GM23338 (cell line): ENCODE measurements at regions not wholly inside any gene's neighbourhood (a gene's known extent, or its start where the extent isn't known, plus 50 kb on each side); places are given as distances from the start of the nearest gene placed in this dataset.

ENCODE experiments used
- ATAC-seq: fragments of 200-7000 bp; cut with Tn5 transposase; 3 replicates; pipeline ENCODE4 v1.9.1; 2020
- DNase-seq: peaks from one replicate; pipeline ENCODE4 v3.0.0-alpha.2; 2015; ENCODE audit warnings: low spot score
- H2AFZ ChIP-seq: fragments of 200-600 bp; sonication (generic); 2 replicates; pipeline ENCODE4 v1.8.0; 2016; ENCODE audit warnings: antibody characterized with exemption, mild to moderate bottlenecking, moderate library complexity
- H3F3A ChIP-seq: fragments of 200-600 bp; sonication (generic); replicated peaks from 2 replicates; pipeline ENCODE4 v1.8.0; 2017; ENCODE audit warnings: antibody characterized with exemption, mixed run types, low read depth
- H3K27ac ChIP-seq: fragments of 200-600 bp; sonication (generic); 2 replicates; pipeline ENCODE4 v1.6.1; 2016; ENCODE audit warnings: low read depth
- H3K27me3 ChIP-seq: fragments of 200-600 bp; sonication (generic); 2 replicates; pipeline ENCODE4 v1.8.0; 2016; ENCODE audit warnings: mild to moderate bottlenecking, mixed run types, moderate library complexity; ENCODE audit not compliant: insufficient read depth
- H3K36me3 ChIP-seq: fragments of 200-600 bp; sonication (generic); 2 replicates; pipeline ENCODE4 v1.8.0; 2016; ENCODE audit warnings: mild to moderate bottlenecking; ENCODE audit not compliant: insufficient read depth
- H3K4me1 ChIP-seq: fragments of 200-600 bp; sonication (generic); 2 replicates; pipeline ENCODE4 v1.8.0; 2016; ENCODE audit warnings: mild to moderate bottlenecking, moderate library complexity; ENCODE audit not compliant: insufficient read depth
- H3K4me2 ChIP-seq: fragments of 200-600 bp; sonication (generic); 2 replicates; pipeline ENCODE4 v1.7.1; 2017; ENCODE audit warnings: mixed run types
- H3K4me3 ChIP-seq: fragments of 200-600 bp; sonication (generic); 2 replicates; pipeline ENCODE4 v1.6.1; 2016; ENCODE audit warnings: mixed run types
- H3K79me2 ChIP-seq: fragments of 200-600 bp; sonication (generic); replicated peaks from 2 replicates; pipeline ENCODE4 v1.8.0; 2017; ENCODE audit warnings: mild to moderate bottlenecking; ENCODE audit not compliant: insufficient read depth
- H3K9me2 ChIP-seq: fragments of 200-600 bp; sonication (generic); 2 replicates; pipeline ENCODE4 v1.8.0; 2017; ENCODE audit not compliant: insufficient read depth
- H4K20me1 ChIP-seq: fragments of 200-600 bp; sonication (generic); replicated peaks from 2 replicates; pipeline ENCODE4 v1.8.0; 2017; ENCODE audit warnings: mild to moderate bottlenecking; ENCODE audit not compliant: insufficient read depth
- H3K27ac Mint-ChIP-seq: 2 replicates; pipeline ENCODE4 v1.8.0; 2020; ENCODE audit warnings: inconsistent platforms, mild to moderate bottlenecking, moderate library complexity, mixed read lengths
- H3K27me3 Mint-ChIP-seq: 3 replicates; pipeline ENCODE4 v1.8.0; 2022; ENCODE audit warnings: low read depth, mild to moderate bottlenecking, moderate library complexity, mixed read lengths, inconsistent platforms; ENCODE audit not compliant: insufficient read depth, poor library complexity
- H3K36me3 Mint-ChIP-seq: 3 replicates; pipeline ENCODE4 v1.8.0; 2021; ENCODE audit warnings: low read depth, mild to moderate bottlenecking, inconsistent platforms, moderate library complexity, mixed read lengths
- H3K4me1 Mint-ChIP-seq: 3 replicates; pipeline ENCODE4 v1.8.0; 2020; ENCODE audit warnings: mild to moderate bottlenecking, inconsistent platforms, mixed read lengths
- H3K4me3 Mint-ChIP-seq: 3 replicates; pipeline ENCODE4 v1.8.0; 2021; ENCODE audit warnings: moderate library complexity, mild to moderate bottlenecking, inconsistent platforms, mixed read lengths
- H3K9me3 Mint-ChIP-seq: 3 replicates; pipeline ENCODE4 v1.8.0; 2020; ENCODE audit warnings: moderate library complexity, mild to moderate bottlenecking, inconsistent platforms, mixed read lengths
- CREB1 ChIP-seq: fragments of 250-450 bp; sonication (Bioruptor Pico); IDR thresholded peaks from 2 replicates; pipeline ENCODE4 v1.5.0; 2020; ENCODE audit warnings: low read depth, mild to moderate bottlenecking, moderate library complexity
- EZH2 ChIP-seq: fragments of 200-600 bp; sonication (generic); IDR thresholded peaks from one replicate; pipeline ENCODE4 v1.8.0; 2017; ENCODE audit warnings: antibody characterized with exemption, mild to moderate bottlenecking, low read depth; ENCODE audit not compliant: unreplicated experiment
- NANOG ChIP-seq: IDR thresholded peaks from 2 replicates; pipeline ENCODE4 v1.6.1; 2016; ENCODE audit warnings: antibody characterized with exemption, borderline replicate concordance
- STAT1 ChIP-seq: IDR thresholded peaks from one replicate; pipeline ENCODE4 v1.6.1; 2016; ENCODE audit warnings: antibody characterized with exemption; ENCODE audit not compliant: unreplicated experiment
- ZNF114 ChIP-seq: fragments of 250-450 bp; sonication (Bioruptor Pico); IDR thresholded peaks from 2 replicates; pipeline ENCODE4 v1.5.0; 2020; ENCODE audit warnings: mild to moderate bottlenecking, moderate library complexity
- ZNF331 ChIP-seq: fragments of 250-450 bp; sonication (Bioruptor Pico); IDR thresholded peaks from 2 replicates; pipeline ENCODE4 v1.5.0; 2020; ENCODE audit warnings: low read depth, mild to moderate bottlenecking, moderate library complexity
- TF ChIP-seq, protein P1 (sequence below): IDR thresholded peaks from one replicate; pipeline ENCODE4 v1.6.1; 2018; ENCODE audit warnings: antibody characterized with exemption; ENCODE audit not compliant: unreplicated experiment
- TF ChIP-seq, protein P2 (sequence below): IDR thresholded peaks from 2 replicates; pipeline ENCODE4 v1.6.1; 2016; ENCODE audit warnings: antibody characterized with exemption
- TF ChIP-seq, protein P3 (sequence below), 2 experiments: fragments of 200-600 bp in 1 of 2; sonication (generic) in 1 of 2; conservative IDR thresholded peaks; 2 replicates each; pipeline versions ENCODE4 v1.5.1 to v1.6.1; 2016 to 2017; ENCODE audit warnings: antibody characterized with exemption in 2 of 2, low read depth in 2 of 2, mild to moderate bottlenecking in 2 of 2, moderate library complexity in 1 of 2

- TF ChIP-seq, protein P1, sequence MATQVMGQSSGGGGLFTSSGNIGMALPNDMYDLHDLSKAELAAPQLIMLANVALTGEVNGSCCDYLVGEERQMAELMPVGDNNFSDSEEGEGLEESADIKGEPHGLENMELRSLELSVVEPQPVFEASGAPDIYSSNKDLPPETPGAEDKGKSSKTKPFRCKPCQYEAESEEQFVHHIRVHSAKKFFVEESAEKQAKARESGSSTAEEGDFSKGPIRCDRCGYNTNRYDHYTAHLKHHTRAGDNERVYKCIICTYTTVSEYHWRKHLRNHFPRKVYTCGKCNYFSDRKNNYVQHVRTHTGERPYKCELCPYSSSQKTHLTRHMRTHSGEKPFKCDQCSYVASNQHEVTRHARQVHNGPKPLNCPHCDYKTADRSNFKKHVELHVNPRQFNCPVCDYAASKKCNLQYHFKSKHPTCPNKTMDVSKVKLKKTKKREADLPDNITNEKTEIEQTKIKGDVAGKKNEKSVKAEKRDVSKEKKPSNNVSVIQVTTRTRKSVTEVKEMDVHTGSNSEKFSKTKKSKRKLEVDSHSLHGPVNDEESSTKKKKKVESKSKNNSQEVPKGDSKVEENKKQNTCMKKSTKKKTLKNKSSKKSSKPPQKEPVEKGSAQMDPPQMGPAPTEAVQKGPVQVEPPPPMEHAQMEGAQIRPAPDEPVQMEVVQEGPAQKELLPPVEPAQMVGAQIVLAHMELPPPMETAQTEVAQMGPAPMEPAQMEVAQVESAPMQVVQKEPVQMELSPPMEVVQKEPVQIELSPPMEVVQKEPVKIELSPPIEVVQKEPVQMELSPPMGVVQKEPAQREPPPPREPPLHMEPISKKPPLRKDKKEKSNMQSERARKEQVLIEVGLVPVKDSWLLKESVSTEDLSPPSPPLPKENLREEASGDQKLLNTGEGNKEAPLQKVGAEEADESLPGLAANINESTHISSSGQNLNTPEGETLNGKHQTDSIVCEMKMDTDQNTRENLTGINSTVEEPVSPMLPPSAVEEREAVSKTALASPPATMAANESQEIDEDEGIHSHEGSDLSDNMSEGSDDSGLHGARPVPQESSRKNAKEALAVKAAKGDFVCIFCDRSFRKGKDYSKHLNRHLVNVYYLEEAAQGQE: no peak
- TF ChIP-seq NANOG: no peak
- TF ChIP-seq CREB1: no peak
- no peak for TF ChIP-seq ZNF114 (CRISPR knock-in tag)
- TF ChIP-seq, protein P2, sequence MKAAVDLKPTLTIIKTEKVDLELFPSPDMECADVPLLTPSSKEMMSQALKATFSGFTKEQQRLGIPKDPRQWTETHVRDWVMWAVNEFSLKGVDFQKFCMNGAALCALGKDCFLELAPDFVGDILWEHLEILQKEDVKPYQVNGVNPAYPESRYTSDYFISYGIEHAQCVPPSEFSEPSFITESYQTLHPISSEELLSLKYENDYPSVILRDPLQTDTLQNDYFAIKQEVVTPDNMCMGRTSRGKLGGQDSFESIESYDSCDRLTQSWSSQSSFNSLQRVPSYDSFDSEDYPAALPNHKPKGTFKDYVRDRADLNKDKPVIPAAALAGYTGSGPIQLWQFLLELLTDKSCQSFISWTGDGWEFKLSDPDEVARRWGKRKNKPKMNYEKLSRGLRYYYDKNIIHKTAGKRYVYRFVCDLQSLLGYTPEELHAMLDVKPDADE: no peak
- TF ChIP-seq, protein P3, sequence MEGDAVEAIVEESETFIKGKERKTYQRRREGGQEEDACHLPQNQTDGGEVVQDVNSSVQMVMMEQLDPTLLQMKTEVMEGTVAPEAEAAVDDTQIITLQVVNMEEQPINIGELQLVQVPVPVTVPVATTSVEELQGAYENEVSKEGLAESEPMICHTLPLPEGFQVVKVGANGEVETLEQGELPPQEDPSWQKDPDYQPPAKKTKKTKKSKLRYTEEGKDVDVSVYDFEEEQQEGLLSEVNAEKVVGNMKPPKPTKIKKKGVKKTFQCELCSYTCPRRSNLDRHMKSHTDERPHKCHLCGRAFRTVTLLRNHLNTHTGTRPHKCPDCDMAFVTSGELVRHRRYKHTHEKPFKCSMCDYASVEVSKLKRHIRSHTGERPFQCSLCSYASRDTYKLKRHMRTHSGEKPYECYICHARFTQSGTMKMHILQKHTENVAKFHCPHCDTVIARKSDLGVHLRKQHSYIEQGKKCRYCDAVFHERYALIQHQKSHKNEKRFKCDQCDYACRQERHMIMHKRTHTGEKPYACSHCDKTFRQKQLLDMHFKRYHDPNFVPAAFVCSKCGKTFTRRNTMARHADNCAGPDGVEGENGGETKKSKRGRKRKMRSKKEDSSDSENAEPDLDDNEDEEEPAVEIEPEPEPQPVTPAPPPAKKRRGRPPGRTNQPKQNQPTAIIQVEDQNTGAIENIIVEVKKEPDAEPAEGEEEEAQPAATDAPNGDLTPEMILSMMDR (conservative IDR thresholded peaks at IDR 0.05; ENCODE audit: low read depth in 2 of 2): no peak
- no peak for TF ChIP-seq ZNF331 (CRISPR knock-in tag)
- no peak for TF ChIP-seq EZH2
- no peak for TF ChIP-seq STAT1
Measured at GRCh38 chr17:34076743-34077631, 178.1 kb upstream of the CCL2 start (continued).

- no peaks in the 10 kb centered on the region for H3K79me2 ChIP-seq
- no peak overlapping the region for H2AFZ ChIP-seq
- 0 out of 2 replicates have a peak, but pooled peaks cover 2% of the 10 kb centered on the region for H3K9me2 ChIP-seq
- peaks cover 10% of the 10 kb centered on the region for H3K4me1 ChIP-seq
- H3K27ac Mint-ChIP-seq: no peak overlapping the region
- no peak overlapping the region for H3K4me3 Mint-ChIP-seq
- no peaks in the 10 kb centered on the region for H3F3A ChIP-seq
- H3K27ac ChIP-seq: no peak overlapping the region
- no peak overlapping the region for H3K4me2 ChIP-seq
- ATAC-seq: peak; percentile 93
- H3K4me3 ChIP-seq: no peak overlapping the region
- DNase-seq: peak; percentile 76
- H3K36me3 Mint-ChIP-seq: peaks cover 2% of the 10 kb centered on the region; the same call in 2 of the 3 replicates
- H3K27me3 Mint-ChIP-seq: peaks cover 13% of the 10 kb centered on the region
- H4K20me1 ChIP-seq: no peaks in the 10 kb centered on the region
- TF ChIP-seq, protein P3 (conservative IDR thresholded peaks at IDR 0.05; ENCODE audit: low read depth in 2 of 2): peak; percentile 73 to 80
- TF ChIP-seq EZH2: no peak
- no peaks in the 10 kb centered on the region for H3K9me3 Mint-ChIP-seq
- H3K27me3 ChIP-seq: no peaks in the 10 kb centered on the region
- H3K4me1 Mint-ChIP-seq: peaks cover 25% of the 10 kb centered on the region
- no peaks in the 10 kb centered on the region for H3K36me3 ChIP-seq
Measured at GRCh38 chr17:34081269-34081668, 173.8 kb upstream of the CCL2 start.
